KMS-11 (cell line): ENCODE measurements at regions not wholly inside any gene's neighbourhood (a gene's known extent, or its start where the extent isn't known, plus 50 kb on each side); places are given as distances from the start of the nearest gene placed in this dataset.

ENCODE experiments used
- H2AFZ ChIP-seq: fragments of 200-600 bp; sonication (generic); 2 replicates; pipeline ENCODE4 v1.6.1; 2016; ENCODE audit warnings: antibody characterized with exemption, mixed run types, low read depth
- H3K27ac ChIP-seq: fragments of 200-600 bp; sonication (generic); 2 replicates; pipeline ENCODE4 v1.6.1; 2016; ENCODE audit warnings: mild to moderate bottlenecking, mixed run types
- H3K27me3 ChIP-seq: fragments of 200-600 bp; sonication (generic); 2 replicates; pipeline ENCODE4 v1.6.1; 2017; ENCODE audit warnings: mild to moderate bottlenecking, low read depth, mixed run types, moderate library complexity; ENCODE audit not compliant: insufficient read depth
- H3K36me3 ChIP-seq: fragments of 200-600 bp; sonication (generic); 2 replicates; pipeline ENCODE4 v1.6.1; 2017; ENCODE audit warnings: mild to moderate bottlenecking, mixed run types; ENCODE audit not compliant: insufficient read depth
- H3K4me1 ChIP-seq: fragments of 200-600 bp; sonication (generic); 2 replicates; pipeline ENCODE4 v1.6.1; 2016; ENCODE audit warnings: mild to moderate bottlenecking, low read depth, mixed run types; ENCODE audit not compliant: poor library complexity, severe bottlenecking
- H3K4me2 ChIP-seq: fragments of 200-600 bp; sonication (generic); 2 replicates; pipeline ENCODE4 v1.7.0; 2016; ENCODE audit warnings: mild to moderate bottlenecking, mixed run types
- H3K4me3 ChIP-seq: fragments of 200-600 bp; sonication (generic); IDR thresholded peaks from 2 replicates; pipeline ENCODE4 v1.6.1; 2017; ENCODE audit warnings: low read depth, low read length, mixed read lengths; ENCODE audit not compliant: insufficient read depth
- H3K79me2 ChIP-seq: fragments of 200-600 bp; sonication (generic); 2 replicates; pipeline ENCODE4 v1.6.1; 2016; ENCODE audit warnings: low read depth, mixed run types; ENCODE audit not compliant: insufficient read depth
- H3K9ac ChIP-seq: fragments of 200-600 bp; sonication (generic); 2 replicates; pipeline ENCODE4 v1.6.1; 2016; ENCODE audit warnings: mild to moderate bottlenecking, mixed run types
- H4K20me1 ChIP-seq: fragments of 200-600 bp; sonication (generic); 2 replicates; pipeline ENCODE4 v1.6.1; 2016; ENCODE audit warnings: mild to moderate bottlenecking, mixed run types; ENCODE audit not compliant: insufficient read depth
- TF ChIP-seq, protein P1 (sequence below): fragments of 200-600 bp; sonication (generic); conservative IDR thresholded peaks from 2 replicates; pipeline ENCODE4 v1.6.1; 2017; ENCODE audit warnings: low read depth, mild to moderate bottlenecking, antibody characterized with exemption, low read length, moderate library complexity, mixed read lengths

DNA sequence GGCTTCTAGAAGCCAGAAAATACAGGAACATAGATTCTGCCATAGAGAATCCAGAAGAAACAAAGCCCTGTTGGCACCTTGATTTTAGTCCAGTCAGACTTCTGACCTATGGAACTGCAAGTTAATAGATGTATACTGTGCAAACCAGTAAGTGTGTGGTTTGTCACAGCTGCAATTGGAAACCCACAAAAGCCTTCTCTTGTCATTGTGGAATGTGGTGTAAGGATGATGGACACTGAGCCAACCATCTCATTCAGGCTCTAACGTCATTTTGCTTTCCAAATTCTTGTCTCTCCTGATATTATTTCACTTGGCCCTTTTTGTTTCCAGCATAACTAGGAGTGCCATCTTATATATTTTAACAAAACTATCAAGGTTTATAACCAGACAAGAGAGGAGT is 369.5 kb upstream of the SMIM21 start:
- TF ChIP-seq, protein P1, sequence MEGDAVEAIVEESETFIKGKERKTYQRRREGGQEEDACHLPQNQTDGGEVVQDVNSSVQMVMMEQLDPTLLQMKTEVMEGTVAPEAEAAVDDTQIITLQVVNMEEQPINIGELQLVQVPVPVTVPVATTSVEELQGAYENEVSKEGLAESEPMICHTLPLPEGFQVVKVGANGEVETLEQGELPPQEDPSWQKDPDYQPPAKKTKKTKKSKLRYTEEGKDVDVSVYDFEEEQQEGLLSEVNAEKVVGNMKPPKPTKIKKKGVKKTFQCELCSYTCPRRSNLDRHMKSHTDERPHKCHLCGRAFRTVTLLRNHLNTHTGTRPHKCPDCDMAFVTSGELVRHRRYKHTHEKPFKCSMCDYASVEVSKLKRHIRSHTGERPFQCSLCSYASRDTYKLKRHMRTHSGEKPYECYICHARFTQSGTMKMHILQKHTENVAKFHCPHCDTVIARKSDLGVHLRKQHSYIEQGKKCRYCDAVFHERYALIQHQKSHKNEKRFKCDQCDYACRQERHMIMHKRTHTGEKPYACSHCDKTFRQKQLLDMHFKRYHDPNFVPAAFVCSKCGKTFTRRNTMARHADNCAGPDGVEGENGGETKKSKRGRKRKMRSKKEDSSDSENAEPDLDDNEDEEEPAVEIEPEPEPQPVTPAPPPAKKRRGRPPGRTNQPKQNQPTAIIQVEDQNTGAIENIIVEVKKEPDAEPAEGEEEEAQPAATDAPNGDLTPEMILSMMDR: no peak
- no peaks in the 10 kb centered on the region for H4K20me1 ChIP-seq
- no peaks in the 10 kb centered on the region for H3K27me3 ChIP-seq
- no peaks in the 10 kb centered on the region for H3K79me2 ChIP-seq
- H2AFZ ChIP-seq: no peak overlapping the region
- H3K36me3 ChIP-seq: no peaks in the 10 kb centered on the region
- H3K4me2 ChIP-seq: no peak overlapping the region
- H3K4me1 ChIP-seq: no peaks in the 10 kb centered on the region
- H3K4me3 ChIP-seq: no peak overlapping the region
- no peak overlapping the region for H3K27ac ChIP-seq
- H3K9ac ChIP-seq: no peak overlapping the region

DNA sequence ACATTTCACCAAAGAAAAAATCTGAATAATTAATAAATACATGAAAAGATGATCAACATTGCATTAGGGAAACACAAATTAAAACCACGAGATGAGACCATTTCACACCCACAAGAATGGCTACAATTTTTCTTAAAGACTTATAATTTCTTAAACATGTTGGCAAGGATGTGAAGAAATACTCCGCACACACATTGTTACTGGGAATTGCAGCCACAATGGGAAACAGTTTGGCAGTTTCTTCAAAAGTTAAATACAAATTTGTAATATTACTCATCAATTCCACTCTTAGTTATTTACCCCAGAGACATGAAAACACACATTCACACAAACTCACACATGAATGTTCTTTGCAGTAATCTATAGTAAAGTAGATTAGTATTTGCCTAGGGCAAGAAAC is 363.3 kb upstream of the SMIM21 start:
- Histone ChIP-seq H3K27me3 (no peaks in the 10 kb centered on the region), H3K4me2 (no peak overlapping the region), H3K4me1 (no peaks in the 10 kb centered on the region), H3K36me3 (no peaks in the 10 kb centered on the region), H3K27ac (no peak overlapping the region), H3K9ac (no peak overlapping the region), H3K4me3 (no peak overlapping the region), H3K79me2 (no peaks in the 10 kb centered on the region), H2AFZ (no peak overlapping the region), H4K20me1 (no peaks in the 10 kb centered on the region)
- TF ChIP-seq, protein P1: no peak

DNA sequence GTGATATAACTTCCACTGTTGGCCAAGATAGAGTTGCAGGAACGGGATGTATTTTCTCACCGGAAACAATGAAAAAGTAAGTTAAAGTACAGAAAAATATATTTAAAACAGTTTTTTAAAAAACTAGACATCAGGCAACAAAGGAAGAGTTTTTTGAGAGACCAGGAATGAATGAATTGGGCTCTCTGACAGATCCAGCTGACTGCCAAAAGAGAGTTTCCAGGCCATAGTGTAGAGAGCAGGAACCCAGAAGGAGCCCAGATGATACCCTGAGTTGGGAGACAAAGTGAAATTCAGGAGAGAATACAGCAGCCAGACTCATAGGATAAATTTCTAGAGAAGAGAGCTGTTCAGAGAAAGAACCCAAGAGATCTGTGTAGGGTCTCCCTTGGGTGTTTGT is 362.6 kb upstream of the SMIM21 start:
- TF ChIP-seq, protein P1: no peak
- Histone ChIP-seq H4K20me1 (no peaks in the 10 kb centered on the region), H3K27ac (no peak overlapping the region), H3K27me3 (no peaks in the 10 kb centered on the region), H3K4me3 (no peak overlapping the region), H3K4me2 (no peak overlapping the region), H3K4me1 (no peaks in the 10 kb centered on the region), H3K79me2 (no peaks in the 10 kb centered on the region), H3K36me3 (no peaks in the 10 kb centered on the region), H2AFZ (no peak overlapping the region), H3K9ac (no peak overlapping the region)

DNA sequence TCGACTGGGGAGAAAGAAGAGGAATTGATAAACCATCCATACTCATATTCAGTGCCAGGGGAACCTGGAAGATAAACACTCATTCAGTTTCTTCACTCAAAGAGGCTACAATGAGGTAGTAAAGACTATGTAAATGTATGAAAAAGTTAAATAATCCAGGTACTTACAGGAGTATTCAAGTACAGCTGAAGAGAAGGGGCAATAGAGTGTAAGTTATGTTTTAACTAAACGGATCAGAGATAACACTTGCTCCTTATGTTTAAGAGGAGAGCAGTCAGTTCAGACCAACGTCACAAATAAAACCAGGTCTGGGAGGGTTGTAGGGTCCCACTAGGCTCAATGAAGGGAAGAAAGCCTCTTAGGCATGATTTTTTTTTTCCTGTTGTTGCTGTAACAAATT is 358.3 kb upstream of the SMIM21 start:
- no peaks in the 10 kb centered on the region for H3K79me2 ChIP-seq
- no peaks in the 10 kb centered on the region for H3K4me1 ChIP-seq
- no peak overlapping the region for H3K4me2 ChIP-seq
- TF ChIP-seq, protein P1: no peak
- no peaks in the 10 kb centered on the region for H3K36me3 ChIP-seq
- no peak overlapping the region for H3K27ac ChIP-seq
- no peak overlapping the region for H2AFZ ChIP-seq
- H4K20me1 ChIP-seq: no peaks in the 10 kb centered on the region; the same call in 1 of the 2 replicates
- H3K9ac ChIP-seq: no peak overlapping the region
- H3K27me3 ChIP-seq: no peaks in the 10 kb centered on the region
- no peak overlapping the region for H3K4me3 ChIP-seq
